ENCODE measurements at regions not wholly inside any gene's neighbourhood (a gene's known extent, or its start where the extent isn't known, plus 50 kb on each side); places are given as distances from the start of the nearest gene placed in this dataset.
"Not testable (repeated sequence)": the region's sequence is repeated elsewhere in the genome, so short reads cannot be mapped to it uniquely, and the experiment has no call there.

- not testable (repeated sequence) for DNase-seq
These were observed 374.9 kb downstream of the BCL2L11 start for GRCh38 chr2:111495636-111496035.

DNA sequence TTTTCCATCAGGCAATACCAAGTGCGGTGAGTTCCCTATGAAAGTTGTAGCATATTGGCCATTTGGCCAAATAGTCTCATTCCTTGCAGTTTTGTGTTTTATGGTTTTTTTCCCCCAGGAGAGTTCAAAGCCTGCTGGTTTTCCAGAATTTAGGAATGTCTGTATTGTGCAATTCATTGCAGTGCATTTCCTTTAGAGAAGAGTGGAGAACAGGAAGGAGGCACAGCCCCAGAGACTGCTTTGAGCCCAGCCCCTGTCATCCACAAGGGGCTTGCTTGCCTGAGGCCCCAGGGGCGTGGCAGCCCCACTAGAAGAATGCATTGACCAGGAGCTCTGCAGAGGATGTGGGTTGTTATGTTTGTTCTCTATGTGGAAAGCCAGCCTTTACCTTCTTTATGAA is 375.5 kb downstream of the BCL2L11 start:
- not testable (repeated sequence) for DNase-seq

GRCh38 chr2:111496860-111497259 is 376.1 kb downstream of the BCL2L11 start:
- DNase-seq: not testable (repeated sequence)

GRCh38 chr2:111497270-111497669 is 376.6 kb downstream of the BCL2L11 start:
- not testable (repeated sequence) for DNase-seq

DNA sequence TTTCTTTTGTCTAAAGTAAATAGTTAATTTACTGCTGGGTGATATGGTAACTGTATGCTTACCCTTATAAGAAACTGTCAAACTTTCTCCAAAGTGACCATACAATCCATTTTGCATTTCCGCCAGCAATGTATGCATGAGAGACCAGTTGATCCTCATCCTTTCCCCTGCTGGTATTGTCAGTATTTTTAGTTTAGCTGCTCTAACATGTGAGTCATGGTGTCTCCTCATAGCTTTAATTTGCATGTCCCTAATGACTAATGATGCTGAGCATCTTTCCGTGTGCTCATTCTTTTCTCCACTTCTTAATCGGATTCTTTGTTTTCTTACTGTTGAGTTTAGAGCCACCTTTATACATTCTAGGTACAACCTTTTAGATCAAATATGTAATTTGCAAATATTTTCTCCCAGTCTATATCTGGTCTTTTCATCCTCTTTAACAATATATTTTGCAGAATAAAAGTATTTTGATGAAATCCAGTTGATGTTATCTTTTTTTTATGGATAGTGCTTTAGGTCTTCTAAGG is 379.9 kb downstream of the BCL2L11 start:
- DNase-seq: not testable (repeated sequence)

DNA sequence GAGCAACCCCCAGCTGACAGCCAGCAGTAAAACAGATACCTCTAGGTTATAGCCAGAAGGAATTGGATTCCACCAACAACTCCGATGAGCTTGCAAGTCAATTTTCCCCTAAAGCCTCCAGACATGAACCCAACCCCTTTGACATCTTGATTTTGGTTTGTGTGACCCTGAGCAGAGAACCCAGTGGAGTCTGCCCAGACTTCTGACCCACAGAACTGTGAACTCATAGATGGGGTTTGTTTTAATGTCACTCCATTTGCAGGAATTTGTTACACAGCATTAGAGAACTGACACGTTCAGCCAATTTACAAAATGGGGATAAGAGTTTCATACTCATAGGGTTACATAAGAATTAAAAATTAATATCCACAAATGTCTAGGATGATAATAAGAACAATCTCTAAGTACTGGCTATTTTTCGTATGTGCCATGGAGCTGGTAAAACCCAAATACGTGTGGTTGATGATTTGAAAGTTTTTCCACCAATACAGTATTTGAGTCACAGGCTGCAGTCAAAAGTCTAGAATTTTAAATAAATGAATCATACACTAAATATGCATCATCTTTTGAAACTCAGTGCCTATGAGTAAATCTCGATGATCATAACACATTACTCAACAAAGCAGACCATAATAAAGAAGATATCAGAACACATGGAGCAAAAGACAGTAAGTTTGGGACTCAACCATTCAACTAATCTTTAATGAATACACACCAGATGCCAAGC is 380.0 kb downstream of the ANAPC1 start:
- not testable (repeated sequence) for DNase-seq

DNA sequence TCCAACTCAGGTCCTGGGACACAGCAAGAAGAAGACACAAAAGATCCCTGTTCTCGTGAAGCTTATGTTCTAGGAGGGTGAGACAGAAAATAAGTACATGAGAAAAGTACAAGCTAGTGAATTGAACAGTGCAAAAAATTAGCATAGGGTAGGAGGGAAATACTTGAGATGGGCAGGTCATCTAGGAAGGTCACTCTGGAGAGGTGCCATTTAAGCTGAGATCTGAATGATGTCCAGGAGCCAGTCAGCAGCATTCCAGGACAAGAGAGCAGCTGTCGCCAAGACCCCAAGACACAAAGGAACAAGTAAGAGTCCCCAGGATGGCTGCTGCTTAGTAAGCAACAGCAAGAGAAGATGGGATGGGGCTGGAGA is 379.4 kb downstream of the ANAPC1 start:
- not testable (repeated sequence) for DNase-seq

DNA sequence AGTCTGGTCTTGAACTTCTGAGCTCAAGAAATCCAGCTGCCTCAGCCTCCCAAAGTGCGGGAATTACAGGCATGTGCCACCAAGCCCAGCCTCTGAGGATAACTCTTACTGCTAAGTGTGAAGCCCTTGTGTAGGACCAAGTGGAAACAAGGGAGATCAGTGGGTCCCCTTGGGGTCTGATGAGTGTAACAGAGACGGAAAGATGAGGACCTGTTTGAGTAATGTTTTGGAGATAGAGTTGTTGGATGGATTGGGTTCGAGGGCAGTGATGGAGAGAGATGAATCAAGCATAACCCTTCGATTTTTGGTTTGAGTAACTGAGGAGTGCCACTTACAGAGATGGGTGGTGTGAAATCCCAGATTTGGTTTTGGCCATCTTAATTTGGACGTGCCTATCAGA is 378.7 kb downstream of the ANAPC1 start:
- not testable (repeated sequence) for DNase-seq

DNA sequence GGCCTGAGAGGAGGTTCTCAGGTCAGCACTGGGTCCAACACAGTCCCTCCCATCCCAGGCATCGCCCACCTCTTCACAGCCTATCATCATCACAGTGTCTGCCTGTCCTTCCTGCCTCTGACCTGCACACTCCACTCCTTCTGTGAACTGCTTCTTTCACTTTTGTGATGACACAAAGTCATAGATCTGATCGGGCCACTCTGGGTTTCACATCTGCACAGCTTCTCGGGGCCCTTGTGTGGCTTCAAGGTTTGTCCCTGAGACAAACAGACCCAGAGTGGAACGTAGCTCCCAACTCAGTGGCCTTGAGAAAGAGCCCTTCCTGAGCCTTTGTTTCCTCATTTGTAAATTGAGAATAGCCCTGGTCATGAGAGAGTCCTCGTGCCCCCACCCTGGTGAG is 377.1 kb downstream of the ANAPC1 start:
- not testable (repeated sequence) for DNase-seq

DNA sequence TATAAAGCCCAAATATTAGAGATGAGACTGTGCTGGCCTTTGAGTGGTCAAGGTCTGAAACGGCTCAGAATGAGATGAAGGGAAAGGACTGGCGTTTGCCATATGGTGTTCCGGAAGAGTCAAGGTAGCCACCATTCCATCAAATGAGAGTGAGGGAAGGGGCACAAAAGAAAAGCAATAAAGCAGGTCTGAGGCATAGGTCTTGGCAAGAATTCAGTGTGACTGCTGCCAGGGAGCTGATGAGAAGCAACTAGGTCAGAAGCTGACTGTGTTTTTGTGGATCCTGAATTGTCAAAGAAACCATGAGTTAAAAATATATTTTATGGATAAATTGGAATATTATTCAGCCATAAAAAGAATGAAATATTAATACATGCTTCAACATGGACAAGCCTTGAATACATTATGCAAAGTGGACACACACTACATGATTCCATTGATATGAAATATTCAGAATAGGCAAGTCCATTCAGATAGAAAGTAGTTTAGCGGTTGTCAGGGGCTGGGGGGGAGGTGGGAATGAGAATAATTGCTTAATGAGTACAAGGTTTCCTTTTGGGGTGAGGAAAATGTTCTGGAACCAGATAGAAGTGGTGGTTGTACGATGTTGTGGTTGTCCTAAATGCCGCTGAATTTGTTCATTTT is 374.6 kb downstream of the ANAPC1 start:
- not testable (repeated sequence) for DNase-seq

DNA sequence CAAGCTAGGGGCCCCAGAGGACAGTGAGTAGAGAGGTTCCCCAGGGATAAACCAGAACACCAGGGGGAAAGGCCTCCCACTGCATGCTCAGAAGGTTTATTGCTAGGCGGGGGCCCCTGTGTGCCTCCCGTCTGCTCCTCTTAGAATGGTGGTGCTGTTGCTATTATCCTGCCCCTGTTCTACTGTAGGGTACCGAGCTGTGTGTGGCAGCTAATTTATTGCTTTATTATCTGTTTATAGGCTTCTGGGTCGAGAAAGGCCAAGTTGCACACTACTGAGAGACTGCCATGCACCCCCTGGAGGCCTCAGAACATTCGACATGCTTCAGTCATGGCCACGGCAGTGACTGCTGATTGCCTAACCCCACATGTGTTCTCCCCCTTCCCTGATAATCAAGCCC is 373.6 kb downstream of the ANAPC1 start:
- DNase-seq: not testable (repeated sequence)

GRCh38 chr2:111511062-111511461 is 372.9 kb downstream of the ANAPC1 start:
- not testable (repeated sequence) for DNase-seq

DNA sequence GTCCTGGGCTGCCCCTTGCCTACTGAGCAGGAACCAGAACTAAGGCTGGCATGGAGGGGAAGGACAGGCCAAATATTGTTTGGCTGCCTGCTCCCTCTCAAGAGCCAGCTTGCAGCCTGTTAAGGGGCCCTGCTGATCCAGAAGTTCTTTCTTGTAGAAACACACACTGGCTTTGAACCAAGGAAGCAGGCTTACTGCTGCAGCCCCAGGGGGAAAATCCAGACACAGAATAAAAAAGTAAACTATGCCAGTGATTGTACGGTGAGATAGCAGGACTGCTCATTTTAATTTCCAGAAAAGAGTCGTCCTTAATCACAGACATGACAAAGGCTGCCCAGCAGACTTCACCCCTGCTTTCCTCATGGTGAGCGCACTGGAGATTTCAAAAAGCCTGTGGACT is 371.6 kb downstream of the ANAPC1 start:
- DNase-seq: not testable (repeated sequence)

- not testable (repeated sequence) for DNase-seq
These were observed 369.9 kb downstream of the ANAPC1 start for GRCh38 chr2:111514138-111514537.

GRCh38 chr2:111517050-111517720 is 366.8 kb downstream of the ANAPC1 start:
- DNase-seq: not testable (repeated sequence)

GRCh38 chr2:111517721-111518053 is 366.3 kb downstream of the ANAPC1 start:
- not testable (repeated sequence) for DNase-seq

- no peak for DNase-seq
These were observed 364.9 kb downstream of the ANAPC1 start for GRCh38 chr2:111519071-111519470.

GRCh38 chr2:111522231-111522768 is 361.7 kb downstream of the ANAPC1 start:
- DNase-seq: no peak

DNA sequence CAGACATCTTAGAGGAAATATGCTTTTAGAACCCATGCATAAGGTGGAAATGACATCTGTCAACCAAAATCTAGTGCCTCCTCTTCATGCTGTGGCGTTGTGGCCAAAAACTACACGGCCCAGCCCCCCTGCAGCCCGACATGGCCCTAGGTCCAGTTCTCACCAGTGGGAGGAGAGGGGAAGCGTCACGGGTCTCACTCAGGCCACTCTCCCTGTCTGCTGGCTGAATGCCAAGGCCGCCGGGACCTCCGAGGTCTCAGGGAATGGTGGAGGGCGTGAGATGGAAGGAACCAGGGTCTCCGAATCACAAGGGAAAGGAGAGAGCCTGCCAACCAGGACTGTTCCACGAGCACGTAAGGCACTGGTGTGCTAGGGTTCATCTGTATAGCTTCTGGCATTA is 361.0 kb downstream of the ANAPC1 start:
- DNase-seq: no peak

DNA sequence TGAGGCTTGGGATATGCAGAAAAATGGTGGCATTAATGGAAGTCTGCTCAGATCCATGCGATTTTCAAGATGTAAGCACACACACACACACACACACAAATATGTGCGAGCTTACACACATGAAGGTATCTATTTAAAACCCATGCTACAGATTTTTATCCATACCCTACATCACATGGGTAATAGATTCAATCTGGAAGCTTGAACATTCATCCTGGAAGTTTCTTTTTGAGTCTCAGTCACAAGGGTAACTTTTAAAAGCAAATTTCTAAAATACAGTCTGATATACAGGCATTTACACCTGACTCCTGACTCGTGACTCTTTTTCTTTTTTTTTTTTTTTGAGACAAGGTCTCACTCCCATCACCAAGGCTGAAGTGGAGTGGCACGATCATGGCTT is 359.0 kb downstream of the ANAPC1 start:
- DNase-seq: not testable (repeated sequence)

DNA sequence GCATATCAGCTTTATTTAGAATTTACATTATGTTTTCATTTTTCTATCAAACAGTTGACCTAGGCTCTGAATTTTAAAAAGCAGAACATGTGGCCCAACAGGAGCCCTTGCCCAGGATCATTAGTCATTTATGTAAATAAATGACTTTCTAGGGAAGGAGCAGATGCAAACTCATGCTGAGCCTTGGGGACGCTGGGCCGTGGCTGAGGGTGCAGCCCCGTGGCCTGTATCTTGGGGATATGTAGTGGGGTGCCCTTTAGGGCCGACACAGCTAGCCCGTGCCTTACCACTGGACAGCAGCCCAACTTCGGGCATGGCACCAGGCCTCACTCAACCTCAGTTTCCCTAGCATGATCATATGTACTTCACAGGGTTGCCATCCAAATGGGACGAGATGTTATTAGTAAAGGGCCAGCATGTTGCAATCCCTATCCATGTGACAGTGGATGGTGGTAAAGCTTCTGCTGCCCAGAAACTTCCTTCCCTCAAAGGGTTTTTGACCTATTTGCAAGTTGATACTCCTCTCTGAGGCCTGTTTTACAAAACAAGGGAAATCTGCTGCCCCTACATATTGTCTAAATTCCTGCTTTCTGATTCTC is 357.9 kb downstream of the ANAPC1 start:
- not testable (repeated sequence) for DNase-seq
